Ectodermal cell (in vitro differentiated cells): ENCODE measurements at regions not wholly inside any gene's neighbourhood (a gene's known extent, or its start where the extent isn't known, plus 50 kb on each side); places are given as distances from the start of the nearest gene placed in this dataset.

Source experiments
- H3K27ac ChIP-seq: 2 replicates; pipeline ENCODE4 v1.7.0; 2013; ENCODE audit warnings: mild to moderate bottlenecking, low read depth, low read length; ENCODE audit not compliant: insufficient read depth, poor library complexity, severe bottlenecking
- H3K27me3 ChIP-seq: 2 replicates; pipeline ENCODE4 v1.7.0; 2013; ENCODE audit warnings: mild to moderate bottlenecking, low read length; ENCODE audit not compliant: insufficient read depth, control insufficient read depth, poor library complexity, severe bottlenecking
- H3K36me3 ChIP-seq: one replicate; pipeline ENCODE4 v1.7.0; 2013; ENCODE audit warnings: low read length; ENCODE audit not compliant: control insufficient read depth, insufficient read depth
- H3K4me1 ChIP-seq: one replicate; pipeline ENCODE4 v1.7.0; 2013; ENCODE audit warnings: low read length; ENCODE audit not compliant: control insufficient read depth, insufficient read depth
- H3K4me3 ChIP-seq: 2 replicates; pipeline ENCODE4 v1.7.0; 2013; ENCODE audit warnings: low read depth, low read length, control low read depth; ENCODE audit not compliant: insufficient read depth
- H3K9me3 ChIP-seq: 2 replicates; pipeline ENCODE4 v1.7.0; 2013; ENCODE audit warnings: mild to moderate bottlenecking, low read length, moderate library complexity; ENCODE audit not compliant: control insufficient read depth
- WGBS, 2 experiments: methylation state at CpG; one replicate each; pipeline ENCODE4 v1.1.7; 2013; ENCODE audit warnings: missing lambda C conversion rate in 2 of 2; 5-methylcytosine and 5-hydroxymethylcytosine counted together

- no peaks in the 10 kb centered on the region for H3K27me3 ChIP-seq
- H3K9me3 ChIP-seq, result no peaks in the 10 kb centered on the region
- H3K4me1 ChIP-seq, result no peaks in the 10 kb centered on the region
- WGBS, 2 experiments, result 91 to 99% methylated on average over 3 of the region's 3 CpGs
- no peak overlapping the region for H3K4me3 ChIP-seq
- no peak overlapping the region for H3K27ac ChIP-seq
- H3K36me3 ChIP-seq, result no peaks in the 10 kb centered on the region
Observed at GRCh38 chr10:20726381-20726780, 170.7 kb downstream of the NEBL start.

GRCh38 chr10:20714979-20715378, 182.1 kb downstream of the NEBL start:
- H3K4me3 ChIP-seq, result no peak overlapping the region
- H3K9me3 ChIP-seq, result no peaks in the 10 kb centered on the region
- H3K27me3 ChIP-seq, result no peaks in the 10 kb centered on the region
- H3K36me3 ChIP-seq, result no peaks in the 10 kb centered on the region
- H3K4me1 ChIP-seq, result no peaks in the 10 kb centered on the region
- H3K27ac ChIP-seq, result no peak overlapping the region
- 67 to 85% methylated on average over 1 of the region's 1 CpG for WGBS, 2 experiments

- Histone ChIP-seq H3K27ac (no peak overlapping the region), H3K27me3 (no peaks in the 10 kb centered on the region), H3K4me3 (no peak overlapping the region), H3K4me1 (no peaks in the 10 kb centered on the region), H3K9me3 (no peaks in the 10 kb centered on the region), H3K36me3 (no peaks in the 10 kb centered on the region)
- WGBS, 2 experiments, result 14% methylated on average over 1 of the region's 1 CpG
Observed at GRCh38 chr10:20714518-20714917, 182.6 kb downstream of the NEBL start.

- Histone ChIP-seq H3K9me3 (no peaks in the 10 kb centered on the region), H3K4me1 (no peaks in the 10 kb centered on the region), H3K36me3 (no peaks in the 10 kb centered on the region), H3K4me3 (no peak overlapping the region), H3K27ac (no peak overlapping the region), H3K27me3 (no peaks in the 10 kb centered on the region)
- 83 to 94% methylated on average over 1 of the region's 1 CpG for WGBS, 2 experiments
Observed at GRCh38 chr10:20713420-20713819, 183.7 kb downstream of the NEBL start.

GRCh38 chr10:20712774-20713173, 184.3 kb downstream of the NEBL start:
- no peaks in the 10 kb centered on the region for H3K4me1 ChIP-seq
- H3K4me3 ChIP-seq, result no peak overlapping the region
- H3K36me3 ChIP-seq, result no peaks in the 10 kb centered on the region
- WGBS, 2 experiments, result no CpG with 5 or more reads among the region's 1 CpG
- no peaks in the 10 kb centered on the region for H3K27me3 ChIP-seq
- H3K27ac ChIP-seq, result no peak overlapping the region
- no peaks in the 10 kb centered on the region for H3K9me3 ChIP-seq

- H3K27me3 ChIP-seq, result no peaks in the 10 kb centered on the region
- no peaks in the 10 kb centered on the region for H3K36me3 ChIP-seq
- H3K4me1 ChIP-seq, result no peaks in the 10 kb centered on the region
- no peak overlapping the region for H3K27ac ChIP-seq
- H3K4me3 ChIP-seq, result no peak overlapping the region
- WGBS, 2 experiments, result 84 to 91% methylated on average over 2 of the region's 2 CpGs
- no peaks in the 10 kb centered on the region for H3K9me3 ChIP-seq
Observed at GRCh38 chr10:20709708-20710107, 187.4 kb downstream of the NEBL start.

- H3K4me3 ChIP-seq, result no peak overlapping the region
- no peak overlapping the region for H3K27ac ChIP-seq
- H3K9me3 ChIP-seq, result no peaks in the 10 kb centered on the region
- 90 to 95% methylated on average over 3 to 4 of the region's 4 CpGs for WGBS, 2 experiments
- no peaks in the 10 kb centered on the region for H3K27me3 ChIP-seq
- no peaks in the 10 kb centered on the region for H3K4me1 ChIP-seq
- H3K36me3 ChIP-seq, result no peaks in the 10 kb centered on the region
Observed at GRCh38 chr10:20708305-20708704, 188.8 kb downstream of the NEBL start.

- Histone ChIP-seq H3K4me3 (no peak overlapping the region), H3K27ac (no peak overlapping the region), H3K4me1 (no peaks in the 10 kb centered on the region), H3K36me3 (no peaks in the 10 kb centered on the region), H3K27me3 (no peaks in the 10 kb centered on the region), H3K9me3 (no peaks in the 10 kb centered on the region)
- whole genome bisulfite sequencing, 2 experiments, result 95 to 99% methylated on average over 3 of the region's 3 CpGs
Observed at GRCh38 chr10:20707251-20707650, 189.9 kb downstream of the NEBL start.

GRCh38 chr10:20698837-20699236, 198.3 kb downstream of the NEBL start:
- Histone ChIP-seq H3K36me3 (no peaks in the 10 kb centered on the region), H3K27ac (no peak overlapping the region), H3K4me3 (no peak overlapping the region)

GRCh38 chr10:20694296-20694695, 202.8 kb downstream of the NEBL start:
- Histone ChIP-seq H3K9me3 (no peaks in the 10 kb centered on the region), H3K36me3 (no peaks in the 10 kb centered on the region), H3K27me3 (no peaks in the 10 kb centered on the region), H3K4me1 (no peaks in the 10 kb centered on the region), H3K4me3 (no peak overlapping the region), H3K27ac (no peak overlapping the region)

More at GRCh38 chr10:20698837-20699236, 198.3 kb downstream of the NEBL start:
- no peaks in the 10 kb centered on the region for H3K4me1 ChIP-seq
- H3K27me3 ChIP-seq, result no peaks in the 10 kb centered on the region
- H3K9me3 ChIP-seq, result no peaks in the 10 kb centered on the region

- 90 to 92% methylated on average over 7 of the region's 7 CpGs for WGBS, 2 experiments
- Histone ChIP-seq H3K36me3 (no peaks in the 10 kb centered on the region), H3K27me3 (no peaks in the 10 kb centered on the region)
Observed at GRCh38 chr10:20688797-20689544, 208.1 kb downstream of the NEBL start.

More at GRCh38 chr10:20688797-20689544, 208.1 kb downstream of the NEBL start:
- no peak overlapping the region for H3K27ac ChIP-seq
- no peaks in the 10 kb centered on the region for H3K4me1 ChIP-seq
- no peaks in the 10 kb centered on the region for H3K9me3 ChIP-seq
- H3K4me3 ChIP-seq, result no peak overlapping the region
